ENCODE measurements at regions not wholly inside any gene's neighbourhood (a gene's known extent, or its start where the extent isn't known, plus 50 kb on each side); places are given as distances from the start of the nearest gene placed in this dataset.

GRCh38 chr4:19009881-19010280, 988.3 kb upstream of the LCORL start:
- no peak for DNase-seq

- peak in 1 of 2 experiments; percentile 19 for DNase-seq
Observed at GRCh38 chr4:19005211-19005610, 983.7 kb upstream of the LCORL start.

- DNase-seq = no peak
Observed at GRCh38 chr4:19002170-19002569, 980.6 kb upstream of the LCORL start.

GRCh38 chr4:18999595-18999994, 978.0 kb upstream of the LCORL start:
- no peak for DNase-seq

- peak in 1 of 2 experiments; percentile 10 for DNase-seq
Observed at GRCh38 chr4:18981234-18981615, 959.7 kb upstream of the LCORL start.

GRCh38 chr4:18980516-18981233, 959.1 kb upstream of the LCORL start:
- peak in 1 of 2 experiments; percentile 21 for DNase-seq

GRCh38 chr4:18976884-18977283, 955.3 kb upstream of the LCORL start:
- no peak for DNase-seq

- no peak for DNase-seq
Observed at GRCh38 chr4:18975916-18976808, 954.6 kb upstream of the LCORL start.

- no peak for DNase-seq
Observed at GRCh38 chr4:18973296-18973695, 951.7 kb upstream of the LCORL start.

- no peak for DNase-seq
Observed at GRCh38 chr4:18961879-18962278, 940.3 kb upstream of the LCORL start.

GRCh38 chr4:18961266-18961665, 939.7 kb upstream of the LCORL start:
- no peak for DNase-seq

GRCh38 chr4:18957716-18958115, 936.2 kb upstream of the LCORL start:
- DNase-seq = no peak

- DNase-seq = no peak
Observed at GRCh38 chr4:18954538-18954937, 933.0 kb upstream of the LCORL start.

- no peak for DNase-seq
Observed at GRCh38 chr4:18953613-18954012, 932.1 kb upstream of the LCORL start.

GRCh38 chr4:18945464-18945863, 923.9 kb upstream of the LCORL start:
- no peak for DNase-seq

- DNase-seq = no peak
Observed at GRCh38 chr4:18942874-18943273, 921.3 kb upstream of the LCORL start.

- no peak for DNase-seq
Observed at GRCh38 chr4:18938343-18939099, 917.0 kb upstream of the LCORL start.

GRCh38 chr4:18937746-18938145, 916.2 kb upstream of the LCORL start:
- DNase-seq = no peak

GRCh38 chr4:18937080-18937479, 915.5 kb upstream of the LCORL start:
- no peak for DNase-seq

- DNase-seq = no peak
Observed at GRCh38 chr4:18935659-18936345, 914.2 kb upstream of the LCORL start.

- peak in 1 of 2 experiments; percentile 6 for DNase-seq
Observed at GRCh38 chr4:18934197-18934596, 912.6 kb upstream of the LCORL start.

- DNase-seq = no peak
Observed at GRCh38 chr4:18932730-18933339, 911.3 kb upstream of the LCORL start.
